CD4-positive, CD25-positive, alpha-beta regulatory T cell (primary cell): ENCODE measurements at regions not wholly inside any gene's neighbourhood (a gene's known extent, or its start where the extent isn't known, plus 50 kb on each side); places are given as distances from the start of the nearest gene placed in this dataset.

ENCODE experiments used
- ATAC-seq, 2 donors: fragments of 150-1000 bp; cut with Tn5 transposase; one replicate each; pipeline ENCODE4 v1.10.0; 2021; ENCODE audit warnings: low read depth in 2 of 2, moderate number of reproducible peaks in 2 of 2, moderate library complexity in 1 of 2
- DNase-seq, 3 donors: peaks; one replicate each; pipeline versions ENCODE4 v3.0.0 to v3.0.0-alpha.2; 2012 to 2022; ENCODE audit warnings: mixed read lengths in 1 of 3
- H3K27ac ChIP-seq: one replicate; pipeline ENCODE4 v1.7.0; 2013; ENCODE audit warnings: mild to moderate bottlenecking, low read length; ENCODE audit not compliant: insufficient read depth, poor library complexity, severe bottlenecking
- H3K27me3 ChIP-seq: one replicate; pipeline ENCODE4 v1.7.0; 2013; ENCODE audit warnings: low read length; ENCODE audit not compliant: control insufficient read depth, insufficient read depth
- H3K36me3 ChIP-seq: one replicate; pipeline ENCODE4 v1.7.0; 2013; ENCODE audit warnings: mild to moderate bottlenecking, low read length, moderate library complexity; ENCODE audit not compliant: control insufficient read depth, insufficient read depth
- H3K4me1 ChIP-seq: 2 replicates; pipeline ENCODE4 v1.7.0; 2013; ENCODE audit warnings: mild to moderate bottlenecking, low read length; ENCODE audit not compliant: insufficient read depth, control insufficient read depth, poor library complexity, severe bottlenecking
- H3K4me3 ChIP-seq: one replicate; pipeline ENCODE4 v1.7.0; 2013; ENCODE audit warnings: low read depth, mild to moderate bottlenecking, low read length, moderate library complexity
- H3K9me3 ChIP-seq, 2 experiments: 1 replicate in 1 of 2; 2 replicates in 1 of 2; pipeline ENCODE4 v1.7.0; 2013; ENCODE audit warnings: low read length in 2 of 2, mild to moderate bottlenecking in 1 of 2, moderate library complexity in 1 of 2; ENCODE audit not compliant: control insufficient read depth in 2 of 2
- H3K27ac Mint-ChIP-seq, 3 donors: one replicate each; pipeline ENCODE4 v1.8.0; 2020 to 2022; ENCODE audit warnings: mild to moderate bottlenecking in 3 of 3, mixed read lengths in 3 of 3, moderate library complexity in 2 of 3
- H3K27me3 Mint-ChIP-seq: one replicate; pipeline ENCODE4 v1.8.0; 2022; ENCODE audit warnings: mild to moderate bottlenecking, mixed read lengths
- H3K36me3 Mint-ChIP-seq: one replicate; pipeline ENCODE4 v1.8.0; 2020; ENCODE audit warnings: mixed read lengths
- H3K4me1 Mint-ChIP-seq, 4 donors: one replicate each; pipeline ENCODE4 v1.8.0; 2020 to 2022; ENCODE audit warnings: mixed read lengths in 4 of 4, mild to moderate bottlenecking in 1 of 4
- H3K4me3 Mint-ChIP-seq, 4 donors: one replicate each; pipeline ENCODE4 v1.8.0; 2020 to 2022; ENCODE audit warnings: mild to moderate bottlenecking in 4 of 4, mixed read lengths in 4 of 4, moderate library complexity in 3 of 4
- H3K9me3 Mint-ChIP-seq, 7 donors: one replicate each; pipeline ENCODE4 v1.8.0; 2020 to 2022; ENCODE audit warnings: mixed read lengths in 7 of 7, mild to moderate bottlenecking in 3 of 7, moderate library complexity in 2 of 7

DNA sequence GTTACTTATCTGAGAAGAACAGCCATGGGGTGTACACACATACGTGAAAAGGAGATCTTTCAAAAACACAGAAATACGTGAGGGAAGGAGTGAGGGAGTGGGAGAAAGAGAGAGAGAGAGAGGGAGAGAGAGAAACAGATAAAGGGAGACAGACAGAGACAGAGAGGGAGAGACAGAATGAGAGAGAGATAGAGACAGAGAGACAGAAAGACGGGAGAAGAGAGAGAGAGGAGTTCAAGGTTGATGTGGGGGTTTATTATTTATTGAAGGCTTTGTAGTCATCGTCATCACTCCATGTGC lies 64.0 kb downstream of the CHST2 start:
- Histone ChIP-seq H3K27ac (no peak overlapping the region), H3K36me3 (no peaks in the 10 kb centered on the region), H3K4me1 (no peaks in the 10 kb centered on the region), H3K27me3 (no peaks in the 10 kb centered on the region), H3K4me3 (no peak overlapping the region), H3K9me3 (no peaks in the 10 kb centered on the region)
- Mint-ChIP-seq H3K27me3 (no peaks in the 10 kb centered on the region), H3K4me1 (peaks cover 10 to 49% (median 16%) of the 10 kb centered on the region in 4 donors), H3K9me3 (peaks cover 0 to 5% (median 0%) of the 10 kb centered on the region in 7 donors), H3K36me3 (no peaks in the 10 kb centered on the region), H3K27ac (peak overlapping the region; percentile 61 to 86 (median 70)), H3K4me3 (peak overlapping the region in 2 of 4 donors; percentile 53 to 66)
- no peak for ATAC-seq
- no peak for DNase-seq

DNA sequence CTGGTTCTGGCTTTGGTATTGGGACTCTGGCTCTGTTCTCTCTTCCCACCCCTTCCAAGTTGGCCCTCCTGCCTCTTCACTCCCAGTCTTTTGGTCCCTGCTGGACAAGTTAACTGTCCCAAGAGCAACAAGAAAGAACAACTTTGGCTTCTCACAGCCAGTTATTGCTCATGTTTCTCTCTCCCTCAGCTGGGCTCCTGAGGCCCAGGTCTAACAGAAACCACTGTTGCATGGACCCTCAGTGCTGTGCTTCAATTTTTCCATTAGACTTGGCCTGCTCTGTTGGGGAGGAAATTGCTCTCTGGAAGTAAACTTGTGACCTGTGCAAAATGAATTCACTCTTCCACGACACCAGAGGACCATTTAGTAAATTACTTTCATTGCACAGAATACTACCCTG lies 64.5 kb downstream of the CHST2 start:
- Histone ChIP-seq H3K36me3 (no peaks in the 10 kb centered on the region), H3K9me3 (no peaks in the 10 kb centered on the region), H3K4me1 (no peaks in the 10 kb centered on the region), H3K27me3 (no peaks in the 10 kb centered on the region), H3K27ac (no peak overlapping the region), H3K4me3 (no peak overlapping the region)
- DNase-seq (no peak), ATAC-seq (no peak)
- no peaks in the 10 kb centered on the region for H3K27me3 Mint-ChIP-seq
- peaks cover 10 to 49% (median 16%) of the 10 kb centered on the region in 4 donors for H3K4me1 Mint-ChIP-seq
- no peaks in the 10 kb centered on the region for H3K36me3 Mint-ChIP-seq
- H3K9me3 Mint-ChIP-seq, result peaks cover 0 to 5% (median 0%) of the 10 kb centered on the region in 7 donors
- H3K27ac Mint-ChIP-seq, result peak overlapping the region in 2 of 3 donors; percentile 61 to 70
- no peak overlapping the region for H3K4me3 Mint-ChIP-seq

DNA sequence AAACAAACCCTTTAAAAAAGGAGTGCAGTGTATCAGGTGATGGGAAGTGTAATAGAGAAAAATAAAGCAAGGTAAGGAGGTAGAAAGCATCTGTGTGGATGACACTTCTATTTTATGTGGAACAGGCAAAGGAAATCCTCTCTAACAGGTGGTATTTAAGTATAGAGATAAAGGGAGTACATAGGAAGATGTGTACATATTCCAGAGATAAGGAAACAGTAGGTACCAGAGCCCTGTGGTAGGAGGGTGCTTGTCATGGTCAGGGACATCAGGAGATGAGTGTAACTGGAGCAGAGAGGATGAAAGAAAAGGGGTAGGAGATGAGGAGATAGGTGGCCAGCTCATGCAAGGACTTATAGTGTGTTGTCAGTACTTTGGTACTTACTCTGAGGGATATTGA lies 65.8 kb downstream of the CHST2 start:
- Histone ChIP-seq H3K36me3 (no peaks in the 10 kb centered on the region), H3K4me3 (no peak overlapping the region), H3K4me1 (no peaks in the 10 kb centered on the region), H3K27ac (no peak overlapping the region), H3K27me3 (no peaks in the 10 kb centered on the region), H3K9me3 (no peaks in the 10 kb centered on the region)
- Mint-ChIP-seq H3K4me3 (no peak overlapping the region), H3K27ac (no peak overlapping the region), H3K9me3 (peaks cover 0 to 2% (median 0%) of the 10 kb centered on the region in 7 donors), H3K36me3 (no peaks in the 10 kb centered on the region), H3K4me1 (peaks cover 9 to 38% (median 10%) of the 10 kb centered on the region in 4 donors), H3K27me3 (no peaks in the 10 kb centered on the region)
- ATAC-seq (no peak), DNase-seq (no peak)

DNA sequence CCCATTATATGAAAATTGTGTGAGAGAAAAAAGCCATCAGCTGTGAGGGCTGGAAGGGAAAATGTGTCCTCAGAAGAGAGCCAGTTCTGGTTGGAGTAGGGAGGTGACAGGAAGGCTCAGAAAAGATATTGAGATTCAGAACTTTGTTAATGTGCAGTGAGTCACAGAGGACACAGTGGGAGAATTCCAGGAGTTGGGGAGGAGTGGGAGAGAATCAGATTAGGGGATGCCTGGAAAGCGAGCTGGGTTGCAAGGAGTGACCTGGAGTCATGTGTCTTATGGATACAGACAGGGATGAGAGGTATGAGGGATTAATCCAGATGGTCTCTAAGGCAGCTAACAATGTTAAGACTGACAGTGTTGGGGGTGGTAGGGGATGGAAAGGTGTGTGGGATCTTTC lies 67.5 kb downstream of the CHST2 start:
- H3K4me1 ChIP-seq, result no peaks in the 10 kb centered on the region
- Mint-ChIP-seq H3K9me3 (peaks cover 0 to 6% (median 0%) of the 10 kb centered on the region in 7 donors), H3K36me3 (no peaks in the 10 kb centered on the region), H3K27ac (no peak overlapping the region), H3K4me1 (peaks cover 8 to 43% (median 15%) of the 10 kb centered on the region in 4 donors), H3K4me3 (no peak overlapping the region), H3K27me3 (no peaks in the 10 kb centered on the region)
- ATAC-seq, result no peak
- H3K4me3 ChIP-seq, result no peak overlapping the region
- no peaks in the 10 kb centered on the region for H3K36me3 ChIP-seq
- H3K27ac ChIP-seq, result no peak overlapping the region
- H3K27me3 ChIP-seq, result no peaks in the 10 kb centered on the region
- no peak for DNase-seq
- no peaks in the 10 kb centered on the region for H3K9me3 ChIP-seq

DNA sequence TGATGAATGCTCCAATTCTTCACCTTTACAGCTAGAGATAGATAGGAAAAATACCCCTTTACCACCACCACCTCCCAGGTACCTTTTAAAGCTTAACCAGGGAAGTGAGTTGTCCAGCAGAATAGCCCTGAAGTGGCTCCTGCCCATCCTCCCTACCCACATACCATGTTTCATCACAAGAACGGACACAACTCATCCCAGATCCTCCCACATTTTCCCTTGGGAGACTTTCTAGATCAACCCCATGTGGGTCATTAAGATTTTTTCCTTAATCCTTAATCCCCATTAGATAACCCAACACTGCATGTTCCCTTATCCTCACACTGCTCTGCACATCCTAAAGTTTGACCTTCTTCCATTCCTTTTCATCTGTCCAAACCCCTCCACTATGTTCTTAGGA lies 69.3 kb downstream of the CHST2 start:
- Mint-ChIP-seq H3K36me3 (no peaks in the 10 kb centered on the region), H3K27ac (no peak overlapping the region), H3K4me3 (no peak overlapping the region), H3K4me1 (peaks cover 5 to 37% (median 12%) of the 10 kb centered on the region in 4 donors), H3K9me3 (peaks cover 0 to 7% (median 4%) of the 10 kb centered on the region in 7 donors), H3K27me3 (no peaks in the 10 kb centered on the region)
- H3K4me1 ChIP-seq, result no peaks in the 10 kb centered on the region
- no peak overlapping the region for H3K27ac ChIP-seq
- H3K27me3 ChIP-seq, result no peaks in the 10 kb centered on the region
- H3K4me3 ChIP-seq, result no peak overlapping the region
- DNase-seq (no peak), ATAC-seq (no peak)
- H3K9me3 ChIP-seq, result no peaks in the 10 kb centered on the region
- no peaks in the 10 kb centered on the region for H3K36me3 ChIP-seq

DNA sequence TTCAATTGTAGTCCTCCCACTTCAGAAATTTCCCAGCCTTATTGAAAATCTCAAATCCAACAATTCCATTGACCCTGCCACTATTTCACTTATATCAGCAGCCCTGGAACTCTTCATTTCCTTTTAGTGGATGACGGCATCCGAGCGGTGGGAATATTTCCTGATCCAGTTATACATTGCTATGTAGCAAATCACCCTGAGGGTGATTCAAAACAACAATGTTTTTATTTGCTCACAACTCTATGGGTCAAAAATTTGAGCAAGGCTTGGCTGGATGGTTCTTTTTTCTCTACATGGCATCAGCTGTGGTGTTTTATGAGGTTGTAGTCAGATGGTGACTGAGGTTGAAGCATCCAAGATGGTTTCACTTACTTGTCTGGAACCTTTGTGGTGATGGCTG lies 70.5 kb downstream of the CHST2 start:
- no peaks in the 10 kb centered on the region for H3K9me3 ChIP-seq
- no peak for ATAC-seq
- Mint-ChIP-seq H3K27ac (peak overlapping the region in 1 of 3 donors; percentile 16), H3K27me3 (no peaks in the 10 kb centered on the region), H3K4me1 (peaks cover 5 to 28% (median 12%) of the 10 kb centered on the region in 4 donors), H3K4me3 (no peak overlapping the region), H3K36me3 (no peaks in the 10 kb centered on the region), H3K9me3 (peaks cover 0 to 7% (median 4%) of the 10 kb centered on the region in 7 donors)
- H3K4me1 ChIP-seq, result no peaks in the 10 kb centered on the region
- H3K4me3 ChIP-seq, result no peak overlapping the region
- H3K27me3 ChIP-seq, result no peaks in the 10 kb centered on the region
- H3K27ac ChIP-seq, result no peak overlapping the region
- no peak for DNase-seq
- no peaks in the 10 kb centered on the region for H3K36me3 ChIP-seq

DNA sequence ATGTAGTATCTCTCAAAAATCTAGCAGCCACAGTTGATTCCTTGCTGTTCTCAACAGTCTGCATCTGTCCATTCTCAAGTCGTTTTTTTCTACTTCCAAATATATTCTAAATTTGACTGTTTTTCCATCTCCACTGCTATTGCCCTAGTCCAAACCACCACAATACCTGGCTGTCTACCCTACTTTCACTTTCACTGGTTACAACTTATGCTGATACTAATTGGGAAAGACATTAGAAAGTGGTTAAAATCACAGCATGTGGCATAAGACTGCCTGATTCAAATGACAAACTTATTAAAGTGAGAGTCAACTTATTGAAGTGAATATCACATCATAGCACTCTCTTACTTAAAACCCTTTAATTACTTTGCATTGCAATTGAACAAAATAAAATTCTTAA lies 72.6 kb downstream of the CHST2 start:
- peak overlapping the region in 2 of 3 donors; percentile 21 to 24 for H3K27ac Mint-ChIP-seq
- H3K4me3 ChIP-seq, result no peak overlapping the region
- no peaks in the 10 kb centered on the region for H3K27me3 ChIP-seq
- no peaks in the 10 kb centered on the region for H3K9me3 ChIP-seq
- no peak overlapping the region for H3K27ac ChIP-seq
- no peaks in the 10 kb centered on the region for H3K36me3 Mint-ChIP-seq
- no peaks in the 10 kb centered on the region for H3K4me1 ChIP-seq
- DNase-seq (no peak), ATAC-seq (peak in 1 of 2 donors; percentile 39)
- peak overlapping the region in 1 of 4 donors; percentile 51 for H3K4me3 Mint-ChIP-seq
- peaks cover 5 to 28% (median 12%) of the 10 kb centered on the region in 4 donors for H3K4me1 Mint-ChIP-seq
- peaks cover 0 to 7% (median 4%) of the 10 kb centered on the region in 7 donors for H3K9me3 Mint-ChIP-seq
- no peaks in the 10 kb centered on the region for H3K27me3 Mint-ChIP-seq
- H3K36me3 ChIP-seq, result no peaks in the 10 kb centered on the region

DNA sequence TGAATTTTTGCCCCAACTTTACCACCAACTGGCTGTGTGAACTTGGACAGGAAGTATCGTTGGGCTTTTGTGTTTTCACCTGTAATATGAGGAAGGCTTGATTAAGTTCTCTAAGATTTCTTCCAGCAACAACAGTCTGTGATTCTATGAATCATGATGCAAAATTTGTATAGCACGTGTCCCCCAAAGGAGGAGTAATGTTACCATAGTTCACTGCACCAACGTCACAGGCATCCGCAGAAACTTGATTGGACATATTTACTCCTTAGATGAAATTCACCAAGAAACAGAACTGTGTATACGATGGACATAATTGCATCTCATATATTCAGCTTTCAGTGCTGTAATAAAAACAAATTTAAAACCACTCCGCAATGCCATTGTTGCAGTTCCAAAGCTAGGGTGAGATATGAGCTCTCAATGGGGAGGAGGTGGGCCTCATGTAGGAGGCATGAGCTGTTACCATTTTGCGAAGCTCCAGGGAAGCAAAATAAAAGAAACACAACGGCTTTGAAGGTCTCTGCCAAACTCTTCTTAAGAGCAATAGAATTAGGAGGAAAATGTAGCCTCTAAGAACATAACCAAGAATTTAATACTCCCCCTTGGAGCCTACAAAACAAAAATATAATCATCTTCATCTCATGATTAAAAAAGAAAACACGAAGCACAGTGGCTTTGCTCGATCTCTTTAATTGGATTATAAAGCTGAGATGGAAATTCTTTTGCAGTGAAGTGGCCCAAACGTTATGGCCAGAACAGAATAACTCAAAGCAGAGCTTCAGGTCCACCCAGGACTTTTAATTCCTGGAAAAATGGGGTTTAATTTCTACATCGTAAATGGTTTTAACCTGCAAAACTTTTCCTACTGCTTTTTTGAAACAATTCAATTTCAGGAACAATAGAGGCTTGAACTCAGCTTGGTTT lies 80.7 kb downstream of the CHST2 start:
- no peak overlapping the region for H3K4me3 ChIP-seq
- peaks cover 0 to 2% (median 0%) of the 10 kb centered on the region in 7 donors for H3K9me3 Mint-ChIP-seq
- no peaks in the 10 kb centered on the region for H3K4me1 ChIP-seq
- H3K4me1 Mint-ChIP-seq, result no peaks in the 10 kb centered on the region
- peaks cover 6% of the 10 kb centered on the region for H3K27me3 Mint-ChIP-seq
- H3K36me3 Mint-ChIP-seq, result no peaks in the 10 kb centered on the region
- no peaks in the 10 kb centered on the region for H3K36me3 ChIP-seq
- DNase-seq (no peak), ATAC-seq (no peak)
- no peaks in the 10 kb centered on the region for H3K9me3 ChIP-seq
- H3K27ac Mint-ChIP-seq, result no peak overlapping the region
- H3K27ac ChIP-seq, result no peak overlapping the region
- H3K27me3 ChIP-seq, result peaks cover 6% of the 10 kb centered on the region
- no peak overlapping the region for H3K4me3 Mint-ChIP-seq
